ENCODE measurements at regions not wholly inside any gene's neighbourhood (a gene's known extent, or its start where the extent isn't known, plus 50 kb on each side); places are given as distances from the start of the nearest gene placed in this dataset.
"Not testable (repeated sequence)": the region's sequence is repeated elsewhere in the genome, so short reads cannot be mapped to it uniquely, and the experiment has no call there.

- H3K9me3 ChIP-seq (ENCODE audit: control insufficient read depth in 2 of 2, low read length in 2 of 2): no peaks in the 10 kb centered on the region
- H3K27ac ChIP-seq (ENCODE audit: low read length): no peak overlapping the region
- no peak overlapping the region for H3K9ac ChIP-seq (ENCODE audit: low read length in 2 of 2)
- no peaks in the 10 kb centered on the region for H3K4me1 ChIP-seq (ENCODE audit: control insufficient read depth, insufficient read depth, low read length)
- no peaks in the 10 kb centered on the region for H3K36me3 ChIP-seq (ENCODE audit: control insufficient read depth in 2 of 2, insufficient read depth in 2 of 2, low read length in 2 of 2)
- no peaks in the 10 kb centered on the region for H3K27me3 ChIP-seq (ENCODE audit: control insufficient read depth in 1 of 2, insufficient read depth in 2 of 2, low read length in 2 of 2)
- no peak overlapping the region for H3K4me3 ChIP-seq (ENCODE audit: low read length in 2 of 2)
Measured at GRCh38 chr2:122079844-122080243, 324.4 kb downstream of the TSN start.

- no peak overlapping the region for H3K4me3 ChIP-seq (ENCODE audit: low read length in 2 of 2)
- no peaks in the 10 kb centered on the region for H3K4me1 ChIP-seq (ENCODE audit: control insufficient read depth, insufficient read depth, low read length)
- no peaks in the 10 kb centered on the region for H3K9me3 ChIP-seq (ENCODE audit: control insufficient read depth in 2 of 2, low read length in 2 of 2)
- no peak overlapping the region for H3K27ac ChIP-seq (ENCODE audit: low read length)
- no peaks in the 10 kb centered on the region for H3K36me3 ChIP-seq (ENCODE audit: control insufficient read depth in 2 of 2, insufficient read depth in 2 of 2, low read length in 2 of 2)
- no peak overlapping the region for H3K9ac ChIP-seq (ENCODE audit: low read length in 2 of 2)
- H3K27me3 ChIP-seq (ENCODE audit: control insufficient read depth in 1 of 2, insufficient read depth in 2 of 2, low read length in 2 of 2): no peaks in the 10 kb centered on the region
Measured at GRCh38 chr2:122080316-122080715, 324.9 kb downstream of the TSN start.

GRCh38 chr2:122080871-122081270 is 325.4 kb downstream of the TSN start:
- Histone ChIP-seq H3K27ac (ENCODE audit: low read length) (no peak overlapping the region), H3K27me3 (ENCODE audit: control insufficient read depth in 1 of 2, insufficient read depth in 2 of 2, low read length in 2 of 2) (no peaks in the 10 kb centered on the region), H3K4me1 (ENCODE audit: control insufficient read depth, insufficient read depth, low read length) (no peaks in the 10 kb centered on the region), H3K4me3 (ENCODE audit: low read length in 2 of 2) (no peak overlapping the region), H3K36me3 (ENCODE audit: control insufficient read depth in 2 of 2, insufficient read depth in 2 of 2, low read length in 2 of 2) (no peaks in the 10 kb centered on the region), H3K9me3 (ENCODE audit: control insufficient read depth in 2 of 2, low read length in 2 of 2) (no peaks in the 10 kb centered on the region), H3K9ac (ENCODE audit: low read length in 2 of 2) (no peak overlapping the region)

GRCh38 chr2:122081751-122082150 is 326.3 kb downstream of the TSN start:
- H3K36me3 ChIP-seq (ENCODE audit: control insufficient read depth in 2 of 2, insufficient read depth in 2 of 2, low read length in 2 of 2): no peaks in the 10 kb centered on the region
- H3K27ac ChIP-seq (ENCODE audit: low read length): no peak overlapping the region
- no peak overlapping the region for H3K9ac ChIP-seq (ENCODE audit: low read length in 2 of 2)
- no peaks in the 10 kb centered on the region for H3K27me3 ChIP-seq (ENCODE audit: control insufficient read depth in 1 of 2, insufficient read depth in 2 of 2, low read length in 2 of 2)
- no peak overlapping the region for H3K4me3 ChIP-seq (ENCODE audit: low read length in 2 of 2)
- no peaks in the 10 kb centered on the region for H3K4me1 ChIP-seq (ENCODE audit: control insufficient read depth, insufficient read depth, low read length)
- no peaks in the 10 kb centered on the region for H3K9me3 ChIP-seq (ENCODE audit: control insufficient read depth in 2 of 2, low read length in 2 of 2)

GRCh38 chr2:122083256-122084048 is 328.0 kb downstream of the TSN start:
- no peaks in the 10 kb centered on the region for H3K9me3 ChIP-seq (ENCODE audit: control insufficient read depth in 2 of 2, low read length in 2 of 2)
- no peaks in the 10 kb centered on the region for H3K4me1 ChIP-seq (ENCODE audit: control insufficient read depth, insufficient read depth, low read length)
- no peaks in the 10 kb centered on the region for H3K36me3 ChIP-seq (ENCODE audit: control insufficient read depth in 2 of 2, insufficient read depth in 2 of 2, low read length in 2 of 2)
- no peak overlapping the region for H3K4me3 ChIP-seq (ENCODE audit: low read length in 2 of 2)
- H3K27ac ChIP-seq (ENCODE audit: low read length): no peak overlapping the region
- H3K27me3 ChIP-seq (ENCODE audit: control insufficient read depth in 1 of 2, insufficient read depth in 2 of 2, low read length in 2 of 2): no peaks in the 10 kb centered on the region
- no peak overlapping the region for H3K9ac ChIP-seq (ENCODE audit: low read length in 2 of 2)

- not testable (repeated sequence) for H3K4me3 ChIP-seq (ENCODE audit: low read length in 2 of 2); H3K9me3 ChIP-seq (ENCODE audit: control insufficient read depth in 2 of 2, low read length in 2 of 2); H3K27me3 ChIP-seq (ENCODE audit: control insufficient read depth in 1 of 2, insufficient read depth in 2 of 2, low read length in 2 of 2); H3K27ac ChIP-seq (ENCODE audit: low read length); H3K9ac ChIP-seq (ENCODE audit: low read length in 2 of 2); H3K36me3 ChIP-seq (ENCODE audit: control insufficient read depth in 2 of 2, insufficient read depth in 2 of 2, low read length in 2 of 2); H3K4me1 ChIP-seq (ENCODE audit: control insufficient read depth, insufficient read depth, low read length)
Measured at GRCh38 chr2:122085672-122086071, 330.2 kb downstream of the TSN start.

GRCh38 chr2:122094557-122094956 is 339.1 kb downstream of the TSN start:
- Histone ChIP-seq H3K27me3 (ENCODE audit: control insufficient read depth in 1 of 2, insufficient read depth in 2 of 2, low read length in 2 of 2) (peaks cover 0 to 3% of the 10 kb centered on the region in 2 donors), H3K9me3 (ENCODE audit: control insufficient read depth in 2 of 2, low read length in 2 of 2) (no peaks in the 10 kb centered on the region), H3K4me3 (ENCODE audit: low read length in 2 of 2) (no peak overlapping the region), H3K27ac (ENCODE audit: low read length) (no peak overlapping the region), H3K36me3 (ENCODE audit: control insufficient read depth in 2 of 2, insufficient read depth in 2 of 2, low read length in 2 of 2) (no peaks in the 10 kb centered on the region), H3K9ac (ENCODE audit: low read length in 2 of 2) (no peak overlapping the region), H3K4me1 (ENCODE audit: control insufficient read depth, insufficient read depth, low read length) (no peaks in the 10 kb centered on the region)

GRCh38 chr2:122096761-122097160 is 341.3 kb downstream of the TSN start:
- Histone ChIP-seq H3K27ac (ENCODE audit: low read length) (no peak overlapping the region), H3K9ac (ENCODE audit: low read length in 2 of 2) (no peak overlapping the region), H3K4me1 (ENCODE audit: control insufficient read depth, insufficient read depth, low read length) (no peaks in the 10 kb centered on the region), H3K27me3 (ENCODE audit: control insufficient read depth in 1 of 2, insufficient read depth in 2 of 2, low read length in 2 of 2) (peaks cover 0 to 3% of the 10 kb centered on the region in 2 donors), H3K36me3 (ENCODE audit: control insufficient read depth in 2 of 2, insufficient read depth in 2 of 2, low read length in 2 of 2) (no peaks in the 10 kb centered on the region), H3K9me3 (ENCODE audit: control insufficient read depth in 2 of 2, low read length in 2 of 2) (no peaks in the 10 kb centered on the region), H3K4me3 (ENCODE audit: low read length in 2 of 2) (no peak overlapping the region)

GRCh38 chr2:122098306-122098705 is 342.9 kb downstream of the TSN start:
- Histone ChIP-seq H3K4me1 (ENCODE audit: control insufficient read depth, insufficient read depth, low read length) (no peaks in the 10 kb centered on the region), H3K27me3 (ENCODE audit: control insufficient read depth in 1 of 2, insufficient read depth in 2 of 2, low read length in 2 of 2) (peaks cover 0 to 3% of the 10 kb centered on the region in 2 donors), H3K4me3 (ENCODE audit: low read length in 2 of 2) (no peak overlapping the region), H3K9me3 (ENCODE audit: control insufficient read depth in 2 of 2, low read length in 2 of 2) (no peaks in the 10 kb centered on the region), H3K9ac (ENCODE audit: low read length in 2 of 2) (no peak overlapping the region), H3K27ac (ENCODE audit: low read length) (no peak overlapping the region), H3K36me3 (ENCODE audit: control insufficient read depth in 2 of 2, insufficient read depth in 2 of 2, low read length in 2 of 2) (no peaks in the 10 kb centered on the region)

- Histone ChIP-seq H3K9ac (ENCODE audit: low read length in 2 of 2) (no peak overlapping the region), H3K4me1 (ENCODE audit: control insufficient read depth, insufficient read depth, low read length) (no peaks in the 10 kb centered on the region), H3K27ac (ENCODE audit: low read length) (no peak overlapping the region), H3K27me3 (ENCODE audit: control insufficient read depth in 1 of 2, insufficient read depth in 2 of 2, low read length in 2 of 2) (peaks cover 0 to 3% of the 10 kb centered on the region in 2 donors), H3K4me3 (ENCODE audit: low read length in 2 of 2) (no peak overlapping the region), H3K9me3 (ENCODE audit: control insufficient read depth in 2 of 2, low read length in 2 of 2) (no peaks in the 10 kb centered on the region), H3K36me3 (ENCODE audit: control insufficient read depth in 2 of 2, insufficient read depth in 2 of 2, low read length in 2 of 2) (no peaks in the 10 kb centered on the region)
Measured at GRCh38 chr2:122100346-122100745, 344.9 kb downstream of the TSN start.

GRCh38 chr2:122100756-122101155 is 345.3 kb downstream of the TSN start:
- Histone ChIP-seq H3K9ac (ENCODE audit: low read length in 2 of 2) (no peak overlapping the region), H3K4me3 (ENCODE audit: low read length in 2 of 2) (no peak overlapping the region), H3K4me1 (ENCODE audit: control insufficient read depth, insufficient read depth, low read length) (no peaks in the 10 kb centered on the region), H3K27ac (ENCODE audit: low read length) (no peak overlapping the region), H3K36me3 (ENCODE audit: control insufficient read depth in 2 of 2, insufficient read depth in 2 of 2, low read length in 2 of 2) (no peaks in the 10 kb centered on the region), H3K9me3 (ENCODE audit: control insufficient read depth in 2 of 2, low read length in 2 of 2) (no peaks in the 10 kb centered on the region), H3K27me3 (ENCODE audit: control insufficient read depth in 1 of 2, insufficient read depth in 2 of 2, low read length in 2 of 2) (peaks cover 0 to 3% of the 10 kb centered on the region in 2 donors)

Measured in stomach smooth muscle (tissue), 2 donors.